C4-2B (cell line): ENCODE measurements at regions not wholly inside any gene's neighbourhood (a gene's known extent, or its start where the extent isn't known, plus 50 kb on each side); places are given as distances from the start of the nearest gene placed in this dataset.

Experiments used
- H3K27ac ChIP-seq: fragments of 450-650 bp; 2 replicates; pipeline ENCODE4 v1.5.1; 2017
- ZFX ChIP-seq: fragments of 450-650 bp; IDR thresholded peaks from 2 replicates; pipeline ENCODE4 v1.6.1; 2017
- TF ChIP-seq, protein P1 (sequence below): fragments of 450-650 bp; conservative IDR thresholded peaks from 2 replicates; pipeline ENCODE4 v1.5.1; 2017; ENCODE audit warnings: mild to moderate bottlenecking

DNA sequence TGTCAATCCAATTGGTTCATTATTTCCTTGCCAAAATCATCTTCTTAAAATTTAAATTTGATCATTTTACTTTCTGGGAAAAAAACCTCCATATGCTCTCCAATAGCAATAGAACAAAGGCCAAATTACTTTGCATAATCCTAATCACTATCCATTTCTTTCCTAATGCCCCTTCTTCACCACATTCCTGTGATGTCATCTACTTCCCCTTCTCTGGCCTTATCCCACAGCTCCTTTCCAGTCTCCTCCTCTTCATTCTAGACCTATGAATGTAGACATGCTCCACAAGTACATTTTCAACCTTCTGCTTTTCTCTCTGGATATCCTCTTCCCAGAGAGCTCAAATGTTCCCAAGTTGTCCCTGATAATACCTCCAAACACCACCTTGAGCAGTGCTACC, 216.6 kb downstream of the MRPL39 start:
- no peak overlapping the region for H3K27ac ChIP-seq
- TF ChIP-seq, protein P1, sequence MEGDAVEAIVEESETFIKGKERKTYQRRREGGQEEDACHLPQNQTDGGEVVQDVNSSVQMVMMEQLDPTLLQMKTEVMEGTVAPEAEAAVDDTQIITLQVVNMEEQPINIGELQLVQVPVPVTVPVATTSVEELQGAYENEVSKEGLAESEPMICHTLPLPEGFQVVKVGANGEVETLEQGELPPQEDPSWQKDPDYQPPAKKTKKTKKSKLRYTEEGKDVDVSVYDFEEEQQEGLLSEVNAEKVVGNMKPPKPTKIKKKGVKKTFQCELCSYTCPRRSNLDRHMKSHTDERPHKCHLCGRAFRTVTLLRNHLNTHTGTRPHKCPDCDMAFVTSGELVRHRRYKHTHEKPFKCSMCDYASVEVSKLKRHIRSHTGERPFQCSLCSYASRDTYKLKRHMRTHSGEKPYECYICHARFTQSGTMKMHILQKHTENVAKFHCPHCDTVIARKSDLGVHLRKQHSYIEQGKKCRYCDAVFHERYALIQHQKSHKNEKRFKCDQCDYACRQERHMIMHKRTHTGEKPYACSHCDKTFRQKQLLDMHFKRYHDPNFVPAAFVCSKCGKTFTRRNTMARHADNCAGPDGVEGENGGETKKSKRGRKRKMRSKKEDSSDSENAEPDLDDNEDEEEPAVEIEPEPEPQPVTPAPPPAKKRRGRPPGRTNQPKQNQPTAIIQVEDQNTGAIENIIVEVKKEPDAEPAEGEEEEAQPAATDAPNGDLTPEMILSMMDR: no peak
- TF ChIP-seq ZFX: no peak

DNA sequence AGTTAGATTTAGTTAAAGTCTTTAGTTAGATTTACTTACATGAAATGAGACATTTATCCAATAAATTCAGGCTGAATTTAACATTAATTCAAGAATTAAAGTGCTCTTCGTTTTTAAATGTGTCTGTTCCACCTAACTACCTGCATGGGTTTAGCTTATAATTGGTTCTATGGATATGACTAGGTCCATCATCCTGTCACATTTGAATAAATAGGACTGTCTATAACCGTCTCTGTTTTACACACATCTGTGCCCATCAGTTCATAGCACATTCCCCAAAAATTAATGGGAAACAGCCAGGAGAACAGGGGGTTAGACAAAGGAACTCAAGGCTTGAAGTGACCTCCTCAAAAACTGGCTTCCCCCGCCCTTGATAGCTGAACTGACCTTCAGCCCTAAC, 219.6 kb downstream of the MRPL39 start:
- H3K27ac ChIP-seq: no peak overlapping the region
- TF ChIP-seq, protein P1: no peak
- TF ChIP-seq ZFX: no peak

DNA sequence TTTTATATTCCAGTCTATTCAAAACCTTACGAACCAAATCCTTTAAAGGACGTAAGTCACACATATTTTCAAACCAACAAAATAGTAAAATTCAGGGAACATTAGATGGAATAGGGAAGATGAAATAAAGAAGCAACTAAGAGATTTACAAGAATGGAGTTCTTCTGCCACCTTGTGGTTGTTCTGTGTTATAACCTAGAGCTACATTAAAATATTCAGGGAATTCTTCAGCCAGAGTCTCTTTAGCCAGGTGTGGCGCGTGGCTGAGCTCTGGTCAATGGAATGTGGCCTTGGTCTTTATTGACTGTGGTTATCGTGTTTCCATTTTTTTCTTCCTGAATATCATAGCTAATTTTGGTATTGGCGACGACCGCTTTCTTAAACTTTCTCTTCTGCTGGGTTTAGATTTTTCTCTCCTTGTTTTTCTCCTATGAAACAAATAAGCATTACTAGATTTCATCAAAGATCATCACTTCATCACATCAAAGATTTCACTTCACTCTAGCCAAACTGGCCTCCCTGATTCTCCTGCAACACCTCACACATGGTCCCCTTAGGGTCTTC, 221.3 kb downstream of the MRPL39 start:
- TF ChIP-seq, protein P1: peak; percentile 79
- no peak for TF ChIP-seq ZFX
- no peak overlapping the region for H3K27ac ChIP-seq

DNA sequence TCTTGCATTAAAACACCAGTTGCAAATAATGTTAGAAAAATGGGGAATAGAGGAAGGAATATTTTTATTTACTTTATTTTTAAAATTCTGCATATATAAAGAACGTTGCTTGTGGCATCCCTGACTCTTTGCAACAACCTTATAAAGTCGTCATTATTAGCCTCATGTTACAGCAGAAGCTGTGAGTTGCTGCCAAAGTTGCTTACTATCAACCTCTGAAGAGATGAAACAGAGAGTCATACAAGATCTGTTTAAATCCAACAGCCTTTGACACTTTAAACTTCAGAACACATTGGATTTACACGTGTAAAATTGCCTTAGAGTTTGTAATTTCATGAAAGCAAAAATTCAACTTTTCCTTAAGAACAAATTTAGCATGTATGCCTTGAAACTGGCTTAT, 221.9 kb downstream of the MRPL39 start:
- H3K27ac ChIP-seq: no peak overlapping the region

DNA sequence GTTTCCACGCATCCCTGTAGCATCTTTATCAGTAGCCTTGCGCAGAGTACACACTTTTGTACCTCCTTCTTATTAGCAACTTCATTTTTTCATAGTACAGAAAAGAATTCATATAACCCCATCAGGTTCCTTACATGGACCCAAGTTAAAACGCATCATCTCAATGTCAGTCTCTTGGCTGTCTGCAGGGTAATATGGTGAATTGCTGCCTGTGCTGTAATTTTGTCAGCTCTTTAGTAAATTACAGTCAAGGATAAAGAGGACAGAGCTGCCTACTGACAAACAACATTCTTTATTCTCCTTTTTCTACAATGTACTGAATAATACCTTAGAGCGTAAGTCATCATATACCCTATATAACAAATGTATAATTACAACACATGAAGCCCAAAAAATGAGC, 222.5 kb downstream of the MRPL39 start:
- H3K27ac ChIP-seq: no peak overlapping the region
- TF ChIP-seq ZFX: no peak
- TF ChIP-seq, protein P1: no peak

More for the DNA sequence above, 221.9 kb downstream of the MRPL39 start:
- no peak for TF ChIP-seq ZFX
- TF ChIP-seq, protein P1: no peak

DNA sequence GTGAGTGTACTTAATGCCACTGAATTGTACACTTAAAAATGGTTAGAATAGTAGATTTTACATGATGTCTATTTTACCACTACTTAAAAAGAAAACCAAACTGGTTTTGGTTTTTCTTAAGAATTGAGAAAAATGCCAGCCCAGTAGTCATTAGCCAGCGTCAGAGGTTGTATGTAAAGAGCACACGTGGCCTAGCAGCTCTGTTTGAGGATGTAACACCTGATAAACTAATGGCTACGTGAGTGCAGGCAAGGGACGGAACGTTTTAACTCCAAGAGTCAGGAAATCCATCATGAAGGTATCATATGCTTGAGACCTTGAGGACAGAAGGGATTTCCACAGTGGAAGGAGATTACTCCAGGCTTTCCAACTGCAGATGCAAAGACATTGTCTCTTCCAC, 223.7 kb downstream of the MRPL39 start:
- no peak overlapping the region for H3K27ac ChIP-seq
- TF ChIP-seq, protein P1: no peak
- TF ChIP-seq ZFX: no peak

DNA sequence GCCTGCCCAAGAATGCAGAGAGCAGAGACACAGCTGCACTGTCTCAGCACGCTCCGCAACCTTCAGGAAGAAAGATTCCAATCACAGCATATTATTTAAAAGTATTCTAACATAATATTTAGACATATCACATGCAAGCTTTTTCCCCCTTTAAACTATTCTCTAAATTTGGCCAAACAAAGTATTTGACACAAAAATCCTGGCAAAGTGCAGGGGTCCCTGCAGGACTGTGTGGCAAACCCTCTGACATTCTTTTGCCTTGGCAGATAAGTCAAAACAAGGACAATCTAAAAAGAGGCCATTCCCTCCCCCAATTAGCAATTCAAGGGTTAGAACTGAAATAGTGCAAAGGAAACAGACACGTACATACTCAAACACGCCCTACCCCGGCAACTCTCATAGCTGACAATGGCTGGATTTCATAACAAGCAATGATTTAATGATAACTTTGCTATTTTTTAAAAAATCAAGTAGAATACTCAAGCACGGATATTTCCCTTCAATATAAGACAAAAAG, 225.3 kb downstream of the MRPL39 start:
- H3K27ac ChIP-seq: no peak overlapping the region

More for the DNA sequence above, 225.3 kb downstream of the MRPL39 start:
- TF ChIP-seq, protein P1: no peak
- TF ChIP-seq ZFX: no peak
